SK-N-SH (cell line): ENCODE measurements at regions not wholly inside any gene's neighbourhood (a gene's known extent, or its start where the extent isn't known, plus 50 kb on each side); places are given as distances from the start of the nearest gene placed in this dataset.

Experiments used
- CTCF ChIA-PET: fragments of 300-600, 350-600 bp; formaldehyde crosslinking; extraction: SDS; loops from one replicate; lab custom pipeline; 2021; lab: Yijun Ruan, JAX
- POLR2A ChIA-PET: fragments of 350-600 bp; sonication (Branson Sonifier 250); formaldehyde crosslinking; extraction: SDS; loops from one replicate; lab custom pipeline; 2020; ENCODE audit warnings: antibody characterized with exemption, inconsistent platforms; lab: Yijun Ruan, JAX
- DNase-seq: peaks from one replicate; pipeline ENCODE4 v3.0.0; 2012
- H2AFZ ChIP-seq: fragments of 200-600 bp; sonication (generic); 2 replicates; pipeline ENCODE4 v1.8.1; 2016; ENCODE audit warnings: antibody characterized with exemption, mild to moderate bottlenecking, low read depth
- H3F3A ChIP-seq: fragments of 200-600 bp; sonication (generic); replicated peaks from 2 replicates; pipeline ENCODE3; 2016; ENCODE audit warnings: antibody characterized with exemption, mild to moderate bottlenecking; ENCODE audit not compliant: insufficient read depth
- H3K27ac ChIP-seq, 2 experiments: fragments of 200-500 bp in 1 of 2; fragments of 200-600 bp in 1 of 2; sonication (Bioruptor generic) in 1 of 2; sonication (generic), shearing (Covaris generic) in 1 of 2; 2 replicates each; pipeline versions ENCODE4 v1.5.1 to v1.6.1; 2014 to 2016; ENCODE audit warnings: low read depth in 2 of 2, inconsistent platforms in 1 of 2, low read length in 1 of 2, mild to moderate bottlenecking in 1 of 2, mixed read lengths in 1 of 2
- H3K27me3 ChIP-seq: fragments of 200-600 bp; sonication (generic), shearing (Covaris generic); 2 replicates; pipeline ENCODE4 v1.6.1; 2016; ENCODE audit warnings: mixed run types; ENCODE audit not compliant: insufficient read depth
- H3K36me3 ChIP-seq, 2 experiments: fragments of 200-500 bp in 1 of 2; fragments of 200-600 bp in 1 of 2; sonication (Bioruptor generic) in 1 of 2; sonication (generic) in 1 of 2; replicated peaks in 1 of 2; 2 replicates each; pipeline versions ENCODE3 to v1.5.1; 2014 to 2016; ENCODE audit warnings: low read length in 1 of 2, mild to moderate bottlenecking in 1 of 2; ENCODE audit not compliant: insufficient read depth in 2 of 2, control insufficient read depth in 1 of 2
- H3K4me1 ChIP-seq, 2 experiments: fragments of 200-500 bp in 1 of 2; fragments of 200-600 bp in 1 of 2; sonication (Bioruptor generic) in 1 of 2; sonication (generic), shearing (Covaris generic) in 1 of 2; 2 replicates each; pipeline versions ENCODE4 v1.5.1 to v1.6.1; 2014 to 2016; ENCODE audit warnings: low read depth in 1 of 2, low read length in 1 of 2, mixed run types in 1 of 2; ENCODE audit not compliant: insufficient read depth in 2 of 2, control insufficient read depth in 1 of 2
- H3K4me2 ChIP-seq: fragments of 200-600 bp; sonication (generic), shearing (Covaris generic); 2 replicates; pipeline ENCODE4 v1.6.1; 2017; ENCODE audit warnings: mixed run types
- H3K4me3 ChIP-seq, 2 experiments: fragments of 200-500 bp in 1 of 2; fragments of 200-600 bp in 1 of 2; sonication (Bioruptor generic) in 1 of 2; sonication (generic), shearing (Covaris generic) in 1 of 2; 2 replicates each; pipeline versions ENCODE4 v1.5.1 to v1.8.1; 2014 to 2016; ENCODE audit warnings: low read depth in 2 of 2, inconsistent platforms in 1 of 2, low read length in 1 of 2, mild to moderate bottlenecking in 1 of 2, mixed read lengths in 1 of 2, moderate library complexity in 1 of 2
- H3K79me2 ChIP-seq: fragments of 200-600 bp; sonication (generic); 2 replicates; pipeline ENCODE4 v1.8.1; 2017; ENCODE audit warnings: mild to moderate bottlenecking; ENCODE audit not compliant: insufficient read depth
- H3K9ac ChIP-seq: fragments of 200-600 bp; sonication (generic); 2 replicates; pipeline ENCODE4 v1.6.1; 2017; ENCODE audit warnings: mixed run types
- H3K9me2 ChIP-seq: fragments of 200-600 bp; sonication (generic); 2 replicates; pipeline ENCODE4 v1.6.1; 2017; ENCODE audit warnings: mixed run types
- H3K9me3 ChIP-seq: fragments of 200-600 bp; sonication (generic); 2 replicates; pipeline ENCODE4 v1.6.1; 2017; ENCODE audit warnings: mixed run types, mild to moderate bottlenecking, moderate library complexity
- H4K20me1 ChIP-seq: fragments of 200-600 bp; sonication (generic); 2 replicates; pipeline ENCODE4 v1.6.1; 2017; ENCODE audit warnings: mild to moderate bottlenecking, mixed run types; ENCODE audit not compliant: insufficient read depth
- CHD2 ChIP-seq: fragments of 150-350 bp; IDR thresholded peaks from 2 replicates; pipeline ENCODE4 v1.6.1; 2018; ENCODE audit warnings: low read length; ENCODE audit not compliant: partially characterized antibody
- CTCF ChIP-seq: fragments of 200-600 bp; sonication (generic); IDR thresholded peaks from 2 replicates; pipeline ENCODE4 v1.6.1; 2017; ENCODE audit warnings: antibody characterized with exemption, mild to moderate bottlenecking, moderate library complexity
- ELF1 ChIP-seq: IDR thresholded peaks from 2 replicates; pipeline ENCODE4 v1.4.0; 2012
- EP300 ChIP-seq, 2 experiments: IDR thresholded peaks; 2 replicates each; pipeline versions ENCODE4 v1.4.0 to v1.6.1; 2012; ENCODE audit warnings: borderline replicate concordance in 1 of 2, low read depth in 1 of 2, low read length in 1 of 2
- FOXJ3 ChIP-seq: sonication (generic); formaldehyde crosslinking; IDR thresholded peaks from 2 replicates; pipeline ENCODE4 v1.5.1; 2020; ENCODE audit warnings: mild to moderate bottlenecking, missing genetic modification reagents
- FOXM1 ChIP-seq: IDR thresholded peaks from 2 replicates; pipeline ENCODE4 v1.4.0; 2012; ENCODE audit warnings: low read depth, mild to moderate bottlenecking
- GABPA ChIP-seq: IDR thresholded peaks from 2 replicates; pipeline ENCODE4 v1.4.0; 2012; ENCODE audit warnings: low read depth, mild to moderate bottlenecking
- GATA2 ChIP-seq: sonication (generic); formaldehyde crosslinking; IDR thresholded peaks from 2 replicates; pipeline ENCODE4 v1.5.0; 2020; ENCODE audit warnings: mild to moderate bottlenecking, missing genetic modification reagents
- NFIC ChIP-seq: IDR thresholded peaks from 2 replicates; pipeline ENCODE4 v1.4.0; 2012; ENCODE audit warnings: borderline replicate concordance
- POLR2AphosphoS5 ChIP-seq: IDR thresholded peaks from 2 replicates; pipeline ENCODE4 v1.6.1; 2012; ENCODE audit warnings: low read depth, low read length
- RXRA ChIP-seq: IDR thresholded peaks from 2 replicates; pipeline ENCODE4 v1.4.0; 2012; ENCODE audit warnings: low read depth, mild to moderate bottlenecking, borderline replicate concordance
- TAF1 ChIP-seq: IDR thresholded peaks from 2 replicates; pipeline ENCODE4 v1.6.1; 2012; ENCODE audit warnings: low read depth, mild to moderate bottlenecking, low read length, moderate library complexity, borderline replicate concordance
- TCF12 ChIP-seq: IDR thresholded peaks from 2 replicates; pipeline ENCODE4 v1.4.0; 2012
- ZBTB33 ChIP-seq: IDR thresholded peaks from 2 replicates; pipeline ENCODE4 v1.4.0; 2012; ENCODE audit warnings: low read depth, borderline replicate concordance
- WGBS: methylation state at CpG from one replicate; pipeline ENCODE4 v1.1.6; 2017; ENCODE audit warnings: low lambda C conversion rate; 5-methylcytosine and 5-hydroxymethylcytosine counted together
- TF ChIP-seq, protein P1 (sequence below): IDR thresholded peaks from 2 replicates; pipeline ENCODE4; 2012

- 66% methylated on average over 6 of the region's 7 CpGs for WGBS
- no peak overlapping the region for H3K9ac ChIP-seq
- ChIA-PET POLR2A (no interaction called here), CTCF (interaction anchor here (1.1 kb wide), 1 partner anchor 275 kb away, joined by 3 read pairs; no protein-coding TSS in a partner anchor)
- TF ChIP-seq FOXM1 (no peak), NFIC (no peak), ELF1 (no peak), CHD2 (no peak), POLR2AphosphoS5 (no peak), GATA2 (CRISPR knock-in tag) (no peak), EP300 (IDR thresholded peaks at IDR 0.05; ENCODE audit: borderline replicate concordance in 1 of 2, low read depth in 1 of 2, low read length in 1 of 2) (no peak), TAF1 (no peak), RXRA (no peak)
- no peaks in the 10 kb centered on the region for H3K9me3 ChIP-seq
- no peak overlapping the region for H3K27ac ChIP-seq
- no peaks in the 10 kb centered on the region for H4K20me1 ChIP-seq
- H3F3A ChIP-seq, result no peaks in the 10 kb centered on the region
- H3K9me2 ChIP-seq, result no peaks in the 10 kb centered on the region
- H3K4me3 ChIP-seq, result no peak overlapping the region
- peaks cover 0 to 14% of the 10 kb centered on the region in 2 experiments; a peak in 1 of 4 replicates for H3K4me1 ChIP-seq
- H3K27me3 ChIP-seq, result peaks cover 13% of the 10 kb centered on the region; the same call in 1 of the 2 replicates
- H2AFZ ChIP-seq, result no peak overlapping the region
- no peak for DNase-seq
- H3K36me3 ChIP-seq, result no peaks in the 10 kb centered on the region
- H3K79me2 ChIP-seq, result no peaks in the 10 kb centered on the region
- H3K4me2 ChIP-seq, result no peak overlapping the region
Measured at GRCh38 chr9:126123927-126124326, 202.7 kb upstream of the MVB12B start.

GRCh38 chr9:126125177-126125576 is 201.5 kb upstream of the MVB12B start:
- Histone ChIP-seq H4K20me1 (no peaks in the 10 kb centered on the region), H2AFZ (no peak overlapping the region), H3K4me2 (peak overlapping the region; percentile 33; the same call in 1 of the 2 replicates), H3K27ac (peak overlapping the region in 1 of 2 experiments; percentile 58; a peak in 1 of 4 replicates), H3K9ac (no peak overlapping the region), H3K79me2 (no peaks in the 10 kb centered on the region), H3K27me3 (peaks cover 13% of the 10 kb centered on the region; the same call in 1 of the 2 replicates), H3K4me1 (peaks cover 0 to 14% of the 10 kb centered on the region in 2 experiments; a peak in 1 of 4 replicates), H3K9me3 (no peaks in the 10 kb centered on the region), H3K36me3 (no peaks in the 10 kb centered on the region), H3F3A (no peaks in the 10 kb centered on the region), H3K4me3 (no peak overlapping the region), H3K9me2 (no peaks in the 10 kb centered on the region)
- 47% methylated on average over 8 of the region's 8 CpGs for WGBS
- POLR2A ChIA-PET, result no interaction called here
- DNase-seq, result no peak
- CTCF ChIA-PET, result interaction anchor here (0.7 to 1.4 kb wide), 2 partner anchors 10 to 21 kb away, joined by 3 to 6 read pairs; no protein-coding TSS in a partner anchor
- no peak for TF ChIP-seq CTCF
- TF ChIP-seq NFIC, result 0 out of 2 replicates have a peak, but pooled peaks have one; percentile 17
- no peak for TF ChIP-seq FOXJ3 (CRISPR knock-in tag)
- no peak for TF ChIP-seq GABPA
- peak; percentile 22; the same call in 1 of the 2 replicates for TF ChIP-seq POLR2AphosphoS5
- no peak for TF ChIP-seq ZBTB33
- TF ChIP-seq, protein P1, sequence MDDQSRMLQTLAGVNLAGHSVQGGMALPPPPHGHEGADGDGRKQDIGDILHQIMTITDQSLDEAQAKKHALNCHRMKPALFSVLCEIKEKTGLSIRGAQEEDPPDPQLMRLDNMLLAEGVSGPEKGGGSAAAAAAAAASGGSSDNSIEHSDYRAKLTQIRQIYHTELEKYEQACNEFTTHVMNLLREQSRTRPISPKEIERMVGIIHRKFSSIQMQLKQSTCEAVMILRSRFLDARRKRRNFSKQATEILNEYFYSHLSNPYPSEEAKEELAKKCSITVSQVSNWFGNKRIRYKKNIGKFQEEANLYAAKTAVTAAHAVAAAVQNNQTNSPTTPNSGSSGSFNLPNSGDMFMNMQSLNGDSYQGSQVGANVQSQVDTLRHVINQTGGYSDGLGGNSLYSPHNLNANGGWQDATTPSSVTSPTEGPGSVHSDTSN, result peak; percentile 68
- peak; percentile 86 for TF ChIP-seq TCF12
- no peak for TF ChIP-seq FOXM1
